ENCODE measurements at regions not wholly inside any gene's neighbourhood (a gene's known extent, or its start where the extent isn't known, plus 50 kb on each side); places are given as distances from the start of the nearest gene placed in this dataset.

DNA sequence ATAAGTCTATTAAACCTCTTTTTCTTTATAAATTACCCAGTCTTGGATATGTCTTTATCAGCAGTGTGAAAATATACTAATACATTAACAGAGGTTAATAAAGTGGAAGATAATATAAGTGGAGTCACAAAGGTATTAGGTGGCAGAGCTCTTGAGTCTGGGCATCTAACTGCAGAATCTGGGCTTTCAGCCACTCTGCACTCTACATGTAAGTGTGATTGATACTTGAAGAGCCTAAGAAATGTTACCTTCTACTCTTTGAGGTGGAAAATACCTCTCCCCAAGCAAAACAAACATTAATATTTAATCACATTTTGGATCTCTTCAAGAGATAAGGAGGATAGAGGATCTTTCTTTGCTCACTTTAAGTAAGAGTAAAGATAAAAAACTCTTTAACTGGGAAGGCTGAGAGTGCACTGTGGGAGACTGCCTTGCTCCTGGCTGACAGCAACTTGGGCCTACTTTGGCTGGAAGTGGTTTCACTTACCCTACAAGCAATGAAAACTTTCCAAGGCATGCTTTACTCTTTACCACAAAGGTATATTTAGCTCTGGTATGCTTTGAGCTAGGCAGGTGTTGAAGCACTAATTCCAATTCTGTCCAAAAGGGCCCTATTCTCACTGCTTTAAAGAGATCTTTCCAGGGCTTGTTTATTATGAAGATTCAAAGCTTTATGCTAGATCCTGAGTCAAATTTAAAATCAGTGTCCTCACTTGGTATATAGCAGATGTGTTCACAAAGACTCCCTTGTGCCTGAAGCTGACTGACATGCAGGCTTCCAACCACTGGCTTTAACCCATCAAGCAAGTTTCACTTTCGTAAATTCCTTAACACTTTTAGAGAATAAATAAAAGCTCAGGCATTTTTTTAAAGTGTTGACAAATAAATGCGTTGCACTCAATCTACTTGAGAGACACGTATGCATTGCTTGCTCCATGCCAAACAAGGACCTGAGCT lies 245.3 kb upstream of the ZP4 start:
- H3K4me3 ChIP-seq (ENCODE audit: low read length): no peak overlapping the region
- H3K36me3 ChIP-seq (ENCODE audit: insufficient read depth, low read length): no peaks in the 10 kb centered on the region
- no peak overlapping the region for H3K9ac ChIP-seq (ENCODE audit: low read depth, low read length)
- WGBS: 93% methylated on average over 3 of the region's 3 CpGs
- no peak overlapping the region for H3K27ac ChIP-seq (ENCODE audit: low read depth, low read length)
- H3K9me3 ChIP-seq (ENCODE audit: insufficient read depth, low read depth, low read length): 0 out of 2 replicates have a peak, but pooled peaks cover 3% of the 10 kb centered on the region
- H3K4me1 ChIP-seq (ENCODE audit: insufficient read depth, low read length): no peaks in the 10 kb centered on the region
- no peaks in the 10 kb centered on the region for H3K27me3 ChIP-seq (ENCODE audit: insufficient read depth, low read length)

- Histone ChIP-seq H3K4me1 (ENCODE audit: insufficient read depth, low read length) (peaks cover 12% of the 10 kb centered on the region), H3K9ac (ENCODE audit: low read depth, low read length) (no peak overlapping the region), H3K9me3 (ENCODE audit: insufficient read depth, low read depth, low read length) (0 out of 2 replicates have a peak, but pooled peaks cover 3% of the 10 kb centered on the region), H3K27me3 (ENCODE audit: insufficient read depth, low read length) (no peaks in the 10 kb centered on the region), H3K27ac (ENCODE audit: low read depth, low read length) (no peak overlapping the region), H3K36me3 (ENCODE audit: insufficient read depth, low read length) (no peaks in the 10 kb centered on the region), H3K4me3 (ENCODE audit: low read length) (no peak overlapping the region)
- WGBS: 50% methylated on average over 2 of the region's 2 CpGs
Measured at GRCh38 chr1:238129677-238130076, 239.0 kb upstream of the ZP4 start.

DNA sequence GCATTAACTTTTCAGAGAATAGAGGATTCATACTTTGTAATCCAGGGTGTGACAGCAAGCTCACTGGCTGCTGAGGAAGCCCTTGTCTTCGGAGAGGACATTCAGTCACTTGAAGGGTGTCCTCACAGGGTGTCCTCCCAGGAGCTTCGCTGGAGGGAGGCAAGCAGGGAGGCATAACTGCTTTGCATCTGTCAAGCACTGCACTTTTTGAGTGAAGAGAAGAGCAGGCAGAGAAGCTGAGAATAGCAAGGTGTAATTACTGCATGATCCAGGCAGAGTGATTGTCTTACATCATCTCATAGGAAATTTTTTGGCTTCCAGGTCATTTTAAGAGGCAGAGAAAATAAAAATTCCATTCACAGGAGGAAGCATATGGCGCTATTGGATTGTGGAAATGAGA lies 232.5 kb upstream of the ZP4 start:
- Histone ChIP-seq H3K27ac (ENCODE audit: low read depth, low read length) (no peak overlapping the region), H3K9ac (ENCODE audit: low read depth, low read length) (no peak overlapping the region), H3K27me3 (ENCODE audit: insufficient read depth, low read length) (no peaks in the 10 kb centered on the region), H3K4me1 (ENCODE audit: insufficient read depth, low read length) (no peaks in the 10 kb centered on the region; the same call in 1 of the 2 replicates), H3K4me3 (ENCODE audit: low read length) (no peak overlapping the region), H3K9me3 (ENCODE audit: insufficient read depth, low read depth, low read length) (no peaks in the 10 kb centered on the region), H3K36me3 (ENCODE audit: insufficient read depth, low read length) (no peaks in the 10 kb centered on the region)
- WGBS: 88% methylated on average over 3 of the region's 3 CpGs

- Histone ChIP-seq H3K36me3 (ENCODE audit: insufficient read depth, low read length) (no peaks in the 10 kb centered on the region), H3K27ac (ENCODE audit: low read depth, low read length) (no peak overlapping the region), H3K9me3 (ENCODE audit: insufficient read depth, low read depth, low read length) (no peaks in the 10 kb centered on the region), H3K4me1 (ENCODE audit: insufficient read depth, low read length) (peaks cover 13% of the 10 kb centered on the region), H3K9ac (ENCODE audit: low read depth, low read length) (no peak overlapping the region), H3K27me3 (ENCODE audit: insufficient read depth, low read length) (no peaks in the 10 kb centered on the region), H3K4me3 (ENCODE audit: low read length) (no peak overlapping the region)
- 80% methylated on average over 1 of the region's 1 CpG for WGBS
Measured at GRCh38 chr1:238119861-238120260, 229.1 kb upstream of the ZP4 start.

DNA sequence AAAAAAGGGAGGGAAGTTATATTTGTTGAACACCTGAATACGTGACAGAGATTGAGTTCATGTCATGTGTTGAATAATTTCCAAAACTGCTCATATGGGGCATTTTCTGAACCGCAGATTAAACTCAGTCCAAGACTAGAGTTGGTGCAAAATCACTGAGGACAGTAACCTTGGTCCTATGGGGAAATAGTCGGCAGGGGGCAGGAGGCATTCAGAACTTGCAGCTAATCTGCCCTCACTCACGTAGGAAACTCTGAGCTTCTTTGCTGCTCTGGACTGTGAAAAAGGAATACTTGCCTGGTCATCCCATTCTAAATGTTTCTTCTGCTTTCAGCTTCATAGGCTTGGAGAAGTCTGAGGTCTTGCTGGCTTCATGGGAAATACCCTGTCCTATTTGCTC lies 228.3 kb upstream of the ZP4 start:
- H3K4me1 ChIP-seq (ENCODE audit: insufficient read depth, low read length): peaks cover 13% of the 10 kb centered on the region
- no peaks in the 10 kb centered on the region for H3K36me3 ChIP-seq (ENCODE audit: insufficient read depth, low read length)
- H3K27ac ChIP-seq (ENCODE audit: low read depth, low read length): no peak overlapping the region
- H3K27me3 ChIP-seq (ENCODE audit: insufficient read depth, low read length): no peaks in the 10 kb centered on the region
- no peaks in the 10 kb centered on the region for H3K9me3 ChIP-seq (ENCODE audit: insufficient read depth, low read depth, low read length)
- 66% methylated on average over 4 of the region's 4 CpGs for WGBS
- H3K9ac ChIP-seq (ENCODE audit: low read depth, low read length): no peak overlapping the region
- no peak overlapping the region for H3K4me3 ChIP-seq (ENCODE audit: low read length)

DNA sequence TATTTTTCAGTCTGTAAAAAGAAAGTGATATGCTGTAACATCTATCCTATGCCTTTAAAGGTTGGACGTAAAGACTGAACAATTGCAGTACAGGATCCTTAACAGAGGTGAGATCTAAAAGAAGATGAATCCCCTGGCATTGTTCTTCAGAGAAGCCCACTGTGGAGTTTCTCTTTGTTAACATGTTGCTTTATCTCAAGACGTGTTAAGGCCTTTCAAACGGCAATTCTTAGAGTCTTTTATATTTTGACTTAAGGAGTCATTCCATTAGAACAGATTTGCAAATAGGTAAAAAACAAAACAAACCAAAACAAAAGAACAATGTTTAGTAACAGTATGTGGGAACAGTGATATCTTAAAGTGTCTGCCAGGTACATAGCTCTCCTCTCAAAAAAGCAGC lies 225.1 kb upstream of the ZP4 start:
- 48% methylated on average over 3 of the region's 3 CpGs for WGBS
- Histone ChIP-seq H3K27me3 (ENCODE audit: insufficient read depth, low read length) (no peaks in the 10 kb centered on the region), H3K9me3 (ENCODE audit: insufficient read depth, low read depth, low read length) (no peaks in the 10 kb centered on the region)

GRCh38 chr1:238112952-238113621 lies 222.4 kb upstream of the ZP4 start:
- peaks cover 26% of the 10 kb centered on the region for H3K4me1 ChIP-seq (ENCODE audit: insufficient read depth, low read length)
- H3K4me3 ChIP-seq (ENCODE audit: low read length): no peak overlapping the region
- H3K36me3 ChIP-seq (ENCODE audit: insufficient read depth, low read length): no peaks in the 10 kb centered on the region
- WGBS: 97% methylated on average over 5 of the region's 5 CpGs
- no peak overlapping the region for H3K9ac ChIP-seq (ENCODE audit: low read depth, low read length)
- no peaks in the 10 kb centered on the region for H3K9me3 ChIP-seq (ENCODE audit: insufficient read depth, low read depth, low read length)
- no peaks in the 10 kb centered on the region for H3K27me3 ChIP-seq (ENCODE audit: insufficient read depth, low read length)
- H3K27ac ChIP-seq (ENCODE audit: low read depth, low read length): no peak overlapping the region

More for the DNA sequence above, 225.1 kb upstream of the ZP4 start:
- H3K27ac ChIP-seq (ENCODE audit: low read depth, low read length): peak overlapping the region; percentile 57; the same call in 1 of the 2 replicates
- H3K36me3 ChIP-seq (ENCODE audit: insufficient read depth, low read length): no peaks in the 10 kb centered on the region
- peaks cover 26% of the 10 kb centered on the region for H3K4me1 ChIP-seq (ENCODE audit: insufficient read depth, low read length)
- no peak overlapping the region for H3K4me3 ChIP-seq (ENCODE audit: low read length)
- H3K9ac ChIP-seq (ENCODE audit: low read depth, low read length): no peak overlapping the region

GRCh38 chr1:238111516-238111915 lies 220.8 kb upstream of the ZP4 start:
- H3K9me3 ChIP-seq (ENCODE audit: insufficient read depth, low read depth, low read length): no peaks in the 10 kb centered on the region
- no peak overlapping the region for H3K4me3 ChIP-seq (ENCODE audit: low read length)
- no peak overlapping the region for H3K9ac ChIP-seq (ENCODE audit: low read depth, low read length)
- no peaks in the 10 kb centered on the region for H3K27me3 ChIP-seq (ENCODE audit: insufficient read depth, low read length)
- no peaks in the 10 kb centered on the region for H3K36me3 ChIP-seq (ENCODE audit: insufficient read depth, low read length)
- no peak overlapping the region for H3K27ac ChIP-seq (ENCODE audit: low read depth, low read length)
- peaks cover 26% of the 10 kb centered on the region for H3K4me1 ChIP-seq (ENCODE audit: insufficient read depth, low read length)
- 50% methylated on average over 1 of the region's 2 CpGs for WGBS

- no peak overlapping the region for H3K9ac ChIP-seq (ENCODE audit: low read depth, low read length)
- H3K36me3 ChIP-seq (ENCODE audit: insufficient read depth, low read length): no peaks in the 10 kb centered on the region
- H3K9me3 ChIP-seq (ENCODE audit: insufficient read depth, low read depth, low read length): no peaks in the 10 kb centered on the region
- H3K27ac ChIP-seq (ENCODE audit: low read depth, low read length): no peak overlapping the region
- no peak overlapping the region for H3K4me3 ChIP-seq (ENCODE audit: low read length)
- no peaks in the 10 kb centered on the region for H3K27me3 ChIP-seq (ENCODE audit: insufficient read depth, low read length)
- peaks cover 22% of the 10 kb centered on the region for H3K4me1 ChIP-seq (ENCODE audit: insufficient read depth, low read length)
- WGBS: 92% methylated on average over 1 of the region's 1 CpG
Measured at GRCh38 chr1:238111081-238111480, 220.4 kb upstream of the ZP4 start.

DNA sequence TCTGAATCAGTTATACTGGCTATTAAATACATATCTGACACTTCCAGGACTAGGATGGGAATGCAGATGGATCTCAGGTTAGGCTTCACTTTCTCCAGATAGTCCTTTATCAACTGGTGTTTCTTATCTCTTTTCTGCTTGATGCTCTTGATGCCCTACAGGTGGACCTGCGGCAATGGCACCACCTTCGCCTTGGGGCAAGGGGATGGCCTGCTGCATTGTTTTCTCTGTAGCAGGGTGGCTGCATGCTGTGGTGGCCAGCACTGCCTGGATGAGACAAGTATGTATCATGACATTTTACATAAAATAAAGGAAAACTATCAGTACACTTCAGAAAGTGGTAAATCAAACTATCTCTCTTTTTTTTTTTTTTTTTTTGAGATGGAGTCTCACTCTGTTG lies 217.7 kb upstream of the ZP4 start:
- Histone ChIP-seq H3K4me1 (ENCODE audit: insufficient read depth, low read length) (peaks cover 11% of the 10 kb centered on the region), H3K4me3 (ENCODE audit: low read length) (no peak overlapping the region), H3K9ac (ENCODE audit: low read depth, low read length) (no peak overlapping the region), H3K9me3 (ENCODE audit: insufficient read depth, low read depth, low read length) (no peaks in the 10 kb centered on the region), H3K36me3 (ENCODE audit: insufficient read depth, low read length) (no peaks in the 10 kb centered on the region), H3K27ac (ENCODE audit: low read depth, low read length) (no peak overlapping the region), H3K27me3 (ENCODE audit: insufficient read depth, low read length) (no peaks in the 10 kb centered on the region)
- 92% methylated on average over 2 of the region's 2 CpGs for WGBS

DNA sequence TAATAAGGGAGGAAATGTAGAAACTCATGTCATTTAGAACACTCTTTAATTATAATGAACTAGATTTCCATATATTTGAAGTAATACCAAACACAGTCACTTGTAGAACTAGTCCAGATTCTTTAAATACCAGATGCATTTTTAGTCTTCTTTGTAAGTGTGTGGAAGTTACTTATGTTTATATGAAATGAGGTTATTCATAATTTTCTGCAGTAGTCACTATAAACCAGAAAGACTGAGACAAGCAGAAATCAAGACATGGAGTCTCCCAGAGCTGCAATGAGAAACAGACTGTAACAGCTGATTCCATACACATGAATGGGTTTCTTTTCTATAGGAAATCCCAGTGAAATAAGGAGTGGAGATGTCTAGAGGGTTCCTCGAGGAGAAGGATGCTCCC lies 216.6 kb upstream of the ZP4 start:
- Histone ChIP-seq H3K27me3 (ENCODE audit: insufficient read depth, low read length) (no peaks in the 10 kb centered on the region), H3K9ac (ENCODE audit: low read depth, low read length) (no peak overlapping the region), H3K9me3 (ENCODE audit: insufficient read depth, low read depth, low read length) (no peaks in the 10 kb centered on the region), H3K4me1 (ENCODE audit: insufficient read depth, low read length) (peaks cover under 1% of the 10 kb centered on the region; the same call in 1 of the 2 replicates), H3K36me3 (ENCODE audit: insufficient read depth, low read length) (no peaks in the 10 kb centered on the region), H3K4me3 (ENCODE audit: low read length) (no peak overlapping the region), H3K27ac (ENCODE audit: low read depth, low read length) (no peak overlapping the region)
- 100% methylated on average over 1 of the region's 1 CpG for WGBS

Data from HUES64 (cell line).